ENCODE measurements at regions not wholly inside any gene's neighbourhood (a gene's known extent, or its start where the extent isn't known, plus 50 kb on each side); places are given as distances from the start of the nearest gene placed in this dataset.

DNA sequence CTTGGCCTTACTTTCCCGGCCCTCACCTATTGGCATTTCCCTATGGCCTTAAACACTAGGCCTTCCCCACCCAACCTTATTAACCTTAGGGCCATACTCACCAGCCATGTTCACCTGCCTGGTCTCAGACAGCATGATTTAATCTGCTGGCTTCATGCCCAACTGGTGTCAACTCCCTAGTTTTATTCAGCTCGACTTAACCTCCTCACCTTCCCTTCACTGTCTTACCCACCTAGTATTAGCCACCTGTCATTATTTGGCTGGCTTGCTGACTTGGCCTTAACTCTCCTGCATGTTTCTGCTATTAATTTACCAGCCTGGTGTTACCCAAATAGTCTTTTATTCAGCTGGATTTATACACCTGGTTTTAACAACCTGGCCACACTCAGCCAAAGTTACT, 136.0 kb upstream of the ZSWIM2 start:
- H3K9me3 Mint-ChIP-seq: peaks cover 14 to 33% (median 21%) of the 10 kb centered on the region in 7 donors
- no peaks in the 10 kb centered on the region for H3K27me3 Mint-ChIP-seq (ENCODE audit: low read depth in 3 of 3)
- intact Hi-C loops (cut with micrococcal nuclease): no loop called here
- H3K9ac ChIP-seq (ENCODE audit: insufficient read depth, low read length, poor library complexity, severe bottlenecking): no peak overlapping the region
- no peak overlapping the region for H3K27ac Mint-ChIP-seq
- H3K4me1 ChIP-seq (ENCODE audit: control insufficient read depth in 1 of 2, insufficient read depth in 2 of 2, low read length in 2 of 2): no peaks in the 10 kb centered on the region
- no peak overlapping the region for H2AFZ ChIP-seq (ENCODE audit: insufficient read depth, low read depth, low read length, poor library complexity, severe bottlenecking)
- no peak for DNase-seq
- 91% methylated on average over 2 of the region's 2 CpGs for WGBS (ENCODE audit: insufficient coverage)
- TF ChIP-seq, protein P1, sequence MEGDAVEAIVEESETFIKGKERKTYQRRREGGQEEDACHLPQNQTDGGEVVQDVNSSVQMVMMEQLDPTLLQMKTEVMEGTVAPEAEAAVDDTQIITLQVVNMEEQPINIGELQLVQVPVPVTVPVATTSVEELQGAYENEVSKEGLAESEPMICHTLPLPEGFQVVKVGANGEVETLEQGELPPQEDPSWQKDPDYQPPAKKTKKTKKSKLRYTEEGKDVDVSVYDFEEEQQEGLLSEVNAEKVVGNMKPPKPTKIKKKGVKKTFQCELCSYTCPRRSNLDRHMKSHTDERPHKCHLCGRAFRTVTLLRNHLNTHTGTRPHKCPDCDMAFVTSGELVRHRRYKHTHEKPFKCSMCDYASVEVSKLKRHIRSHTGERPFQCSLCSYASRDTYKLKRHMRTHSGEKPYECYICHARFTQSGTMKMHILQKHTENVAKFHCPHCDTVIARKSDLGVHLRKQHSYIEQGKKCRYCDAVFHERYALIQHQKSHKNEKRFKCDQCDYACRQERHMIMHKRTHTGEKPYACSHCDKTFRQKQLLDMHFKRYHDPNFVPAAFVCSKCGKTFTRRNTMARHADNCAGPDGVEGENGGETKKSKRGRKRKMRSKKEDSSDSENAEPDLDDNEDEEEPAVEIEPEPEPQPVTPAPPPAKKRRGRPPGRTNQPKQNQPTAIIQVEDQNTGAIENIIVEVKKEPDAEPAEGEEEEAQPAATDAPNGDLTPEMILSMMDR (IDR thresholded peaks at IDR 0.05): no peak
- H3K4me3 Mint-ChIP-seq: no peak overlapping the region
- no peaks in the 10 kb centered on the region for H3K36me3 Mint-ChIP-seq
- no peaks in the 10 kb centered on the region for H4K20me1 ChIP-seq (ENCODE audit: insufficient read depth, low read length)
- H3K4me2 ChIP-seq (replicated peaks; ENCODE audit: extremely low read depth, low read length, poor library complexity, severe bottlenecking): no peak overlapping the region
- no peaks in the 10 kb centered on the region for H3K27me3 ChIP-seq (ENCODE audit: control insufficient read depth in 2 of 2, insufficient read depth in 2 of 2, low read length in 2 of 2)
- no peaks in the 10 kb centered on the region for H3K79me2 ChIP-seq (ENCODE audit: insufficient read depth, low read length)
- H3K9me3 ChIP-seq (replicated peaks in 1 of 2; ENCODE audit: control insufficient read depth in 1 of 2, insufficient read depth in 1 of 2, low read length in 2 of 2): peaks cover 0 to 17% of the 10 kb centered on the region in 2 donors
- no peak overlapping the region for H3K4me3 ChIP-seq (replicated peaks in 1 of 3; ENCODE audit: low read depth in 2 of 3, low read length in 3 of 3)
- H3K4me1 Mint-ChIP-seq: no peaks in the 10 kb centered on the region
- no peak overlapping the region for H3K27ac ChIP-seq (ENCODE audit: low read depth in 1 of 2, low read length in 2 of 2)
- H3K36me3 ChIP-seq (replicated peaks in 1 of 2; ENCODE audit: control insufficient read depth in 1 of 2, insufficient read depth in 2 of 2, low read length in 2 of 2): no peaks in the 10 kb centered on the region

- no peaks in the 10 kb centered on the region for H3K4me1 ChIP-seq (ENCODE audit: control insufficient read depth in 1 of 2, insufficient read depth in 2 of 2, low read length in 2 of 2)
- H3K9me3 Mint-ChIP-seq: peaks cover 12 to 30% (median 18%) of the 10 kb centered on the region in 7 donors
- H4K20me1 ChIP-seq (ENCODE audit: insufficient read depth, low read length): no peaks in the 10 kb centered on the region
- no peaks in the 10 kb centered on the region for H3K36me3 Mint-ChIP-seq
- WGBS (ENCODE audit: insufficient coverage): 94% methylated on average over 3 of the region's 3 CpGs
- no peaks in the 10 kb centered on the region for H3K27me3 ChIP-seq (ENCODE audit: control insufficient read depth in 2 of 2, insufficient read depth in 2 of 2, low read length in 2 of 2)
- no peak for DNase-seq
- TF ChIP-seq, protein P1 (IDR thresholded peaks at IDR 0.05): no peak
- no peaks in the 10 kb centered on the region for H3K27me3 Mint-ChIP-seq (ENCODE audit: low read depth in 3 of 3)
- H3K4me3 ChIP-seq (replicated peaks in 1 of 3; ENCODE audit: low read depth in 2 of 3, low read length in 3 of 3): no peak overlapping the region
- H2AFZ ChIP-seq (ENCODE audit: insufficient read depth, low read depth, low read length, poor library complexity, severe bottlenecking): no peak overlapping the region
- no peaks in the 10 kb centered on the region for H3K4me1 Mint-ChIP-seq
- H3K36me3 ChIP-seq (replicated peaks in 1 of 2; ENCODE audit: control insufficient read depth in 1 of 2, insufficient read depth in 2 of 2, low read length in 2 of 2): no peaks in the 10 kb centered on the region
- intact Hi-C loops (cut with micrococcal nuclease): no loop called here
- no peak overlapping the region for H3K27ac Mint-ChIP-seq
- no peak overlapping the region for H3K27ac ChIP-seq (ENCODE audit: low read depth in 1 of 2, low read length in 2 of 2)
- no peaks in the 10 kb centered on the region for H3K79me2 ChIP-seq (ENCODE audit: insufficient read depth, low read length)
- H3K4me2 ChIP-seq (replicated peaks; ENCODE audit: extremely low read depth, low read length, poor library complexity, severe bottlenecking): no peak overlapping the region
- no peak overlapping the region for H3K4me3 Mint-ChIP-seq
- no peak overlapping the region for H3K9ac ChIP-seq (ENCODE audit: insufficient read depth, low read length, poor library complexity, severe bottlenecking)
- peaks cover 0 to 17% of the 10 kb centered on the region in 2 donors for H3K9me3 ChIP-seq (replicated peaks in 1 of 2; ENCODE audit: control insufficient read depth in 1 of 2, insufficient read depth in 1 of 2, low read length in 2 of 2)
Observed at GRCh38 chr2:186984481-186984880, 135.5 kb upstream of the ZSWIM2 start.
